K562 (cell line): ENCODE measurements at regions not wholly inside any gene's neighbourhood (a gene's known extent, or its start where the extent isn't known, plus 50 kb on each side); places are given as distances from the start of the nearest gene placed in this dataset.

Experiments used
- ATAC-seq: fragments of 200-7000 bp; cut with Tn5 transposase; 3 replicates; pipeline ENCODE4 v1.9.1; 2020; ENCODE audit warnings: moderate library complexity
- BruUV-seq: library from RNA; stranded (reverse); fragments of 400-500 nt; replicated peaks from 2 replicates; lab custom pipeline; 2021; lab: Mats Ljungman, UMichigan
- CTCF ChIA-PET: fragments of 300-600 bp; formaldehyde crosslinking; extraction: SDS; loops from one replicate; lab custom pipeline; 2021; ENCODE audit warnings: low intra/inter-chr PET ratio; lab: Yijun Ruan, JAX
- POLR2A ChIA-PET: fragments of 300-600, 350-650 bp; sonication (Branson Sonifier 250); formaldehyde crosslinking; extraction: SDS; loops from one replicate; lab custom pipeline; 2021; ENCODE audit warnings: antibody characterized with exemption, inconsistent platforms; lab: Yijun Ruan, JAX
- DNase-seq, 4 experiments: peaks; one replicate each; pipeline versions ENCODE4 v3.0.0 to v3.0.0-alpha.2; 2011 to 2018; ENCODE audit warnings: low spot score in 3 of 4, mixed read lengths in 3 of 4; ENCODE audit errors: extremely low read depth in 1 of 4
- FAIRE-seq: peaks from 2 replicates; lab custom pipeline; 2011; peaks lifted over from hg19 to GRCh38; lab: Jason Lieb, UNC
- H2AFZ ChIP-seq: 2 replicates; pipeline ENCODE4 v1.6.0; 2011; ENCODE audit warnings: low read depth, low read length, control low read depth, inconsistent platforms
- H3K27ac ChIP-seq: fragments of 200-600 bp; 3 replicates; pipeline ENCODE4 v1.8.0; 2011; ENCODE audit warnings: low read depth, mild to moderate bottlenecking, control low read depth, inconsistent platforms, low read length, moderate library complexity, mixed read lengths; ENCODE audit errors: extremely low read depth
- H3K27me3 ChIP-seq, 2 experiments: fragments of 300-600 bp in 1 of 2; 2 replicates in 1 of 2; 3 replicates in 1 of 2; pipeline versions ENCODE4 v1.6.0 to v1.8.0; 2011; ENCODE audit warnings: inconsistent platforms in 2 of 2, low read length in 2 of 2, mild to moderate bottlenecking in 1 of 2, mixed read lengths in 1 of 2, moderate library complexity in 1 of 2; ENCODE audit not compliant: control insufficient read depth in 2 of 2, insufficient read depth in 2 of 2
- H3K36me3 ChIP-seq: fragments of 300-600 bp; 3 replicates; pipeline ENCODE4 v1.8.0; 2011; ENCODE audit warnings: mild to moderate bottlenecking, low read length, inconsistent platforms; ENCODE audit not compliant: control insufficient read depth, insufficient read depth
- H3K4me1 ChIP-seq, 2 experiments: fragments of 200-600 bp in 1 of 2; replicated peaks in 1 of 2; 2 replicates in 1 of 2; 3 replicates in 1 of 2; pipeline versions ENCODE4 v1.5.1 to v1.8.0; 2011; ENCODE audit warnings: inconsistent platforms in 2 of 2, low read length in 2 of 2, mild to moderate bottlenecking in 1 of 2, mixed read lengths in 1 of 2, moderate library complexity in 1 of 2; ENCODE audit not compliant: control insufficient read depth in 2 of 2, insufficient read depth in 2 of 2
- H3K4me2 ChIP-seq: 2 replicates; pipeline ENCODE4 v1.6.1; 2011; ENCODE audit warnings: low read length, control low read depth, inconsistent platforms, mixed read lengths; ENCODE audit not compliant: insufficient read depth
- H3K4me3 ChIP-seq: fragments of 200-600 bp; sonication (generic), shearing (Covaris generic); 2 replicates; pipeline ENCODE4 v1.5.1; 2016; ENCODE audit warnings: control low read depth, inconsistent platforms
- H3K79me2 ChIP-seq: fragments of 200-600 bp; 3 replicates; pipeline ENCODE4 v1.8.0; 2011; ENCODE audit warnings: low read length, inconsistent platforms; ENCODE audit not compliant: control insufficient read depth, insufficient read depth
- H3K9ac ChIP-seq, 2 experiments: 2 replicates each; pipeline versions ENCODE4 v1.6.0 to v1.6.1; 2011; ENCODE audit warnings: low read depth in 2 of 2, low read length in 2 of 2, control low read depth in 1 of 2, inconsistent platforms in 1 of 2, mild to moderate bottlenecking in 1 of 2, mixed read lengths in 1 of 2; ENCODE audit not compliant: insufficient read depth in 1 of 2
- H3K9me1 ChIP-seq: one replicate; pipeline ENCODE4 v1.6.0; 2011; ENCODE audit warnings: inconsistent platforms, mild to moderate bottlenecking, low read length, moderate library complexity; ENCODE audit not compliant: control insufficient read depth, insufficient read depth
- H3K9me3 ChIP-seq: replicated peaks from 2 replicates; pipeline ENCODE4 v1.5.1; 2011; ENCODE audit warnings: low read depth, low read length, inconsistent platforms; ENCODE audit not compliant: control insufficient read depth, insufficient read depth
- H4K20me1 ChIP-seq: replicated peaks from 2 replicates; pipeline ENCODE4 v1.6.1; 2011; ENCODE audit warnings: low read length, inconsistent platforms, mixed read lengths; ENCODE audit not compliant: control insufficient read depth, insufficient read depth
- ATF1 ChIP-seq, 2 experiments: fragments of 450-650 bp in 1 of 2; IDR thresholded peaks; 2 replicates each; pipeline ENCODE4 v1.6.1; 2016; ENCODE audit warnings: missing compliant biosample characterization in 1 of 2, missing genetic modification characterization in 1 of 2
- BMI1 ChIP-seq: fragments of 150-350 bp; IDR thresholded peaks from 2 replicates; pipeline ENCODE4 v1.6.1; 2014; ENCODE audit warnings: low read length
- CCAR2 ChIP-seq: fragments of 200-400 bp; formaldehyde crosslinking; IDR thresholded peaks from 2 replicates; pipeline ENCODE4 v1.6.1; 2017; ENCODE audit warnings: mild to moderate bottlenecking, low read depth, low read length
- CCNT2 ChIP-seq: IDR thresholded peaks from 2 replicates; pipeline ENCODE4 v1.6.1; 2011; ENCODE audit warnings: borderline replicate concordance, low read depth, mild to moderate bottlenecking, moderate library complexity, mixed read lengths, low read length; ENCODE audit not compliant: insufficient read length; ENCODE audit errors: extremely low read depth
- COPS2 ChIP-seq: fragments of 450-650 bp; conservative IDR thresholded peaks from 2 replicates; pipeline ENCODE4 v1.6.1; 2016; ENCODE audit warnings: mild to moderate bottlenecking, moderate library complexity
- HES1 ChIP-seq: fragments of 450-650 bp; IDR thresholded peaks from 2 replicates; pipeline ENCODE4 v1.6.1; 2016; ENCODE audit warnings: low read depth, mild to moderate bottlenecking, moderate library complexity
- LCOR ChIP-seq: sonication (generic); formaldehyde crosslinking; IDR thresholded peaks from 2 replicates; pipeline ENCODE4 v1.8.0; 2022; ENCODE audit warnings: mild to moderate bottlenecking, missing genetic modification reagents
- NCOA1 ChIP-seq: fragments of 450-650 bp; IDR thresholded peaks from 2 replicates; pipeline ENCODE4 v1.6.1; 2016; ENCODE audit warnings: low read depth
- SAFB2 ChIP-seq: fragments of 200-400 bp; formaldehyde crosslinking; IDR thresholded peaks from 2 replicates; pipeline ENCODE4 v1.6.1; 2018; ENCODE audit warnings: borderline replicate concordance, low read length, low read depth, moderate library complexity; ENCODE audit not compliant: severe bottlenecking
- SIN3A ChIP-seq, 2 experiments: fragments of 150-350 bp in 1 of 2; IDR thresholded peaks; 2 replicates each; pipeline ENCODE4 v1.6.1; 2011 to 2016; ENCODE audit warnings: borderline replicate concordance in 2 of 2, low read depth in 2 of 2, low read length in 2 of 2, mild to moderate bottlenecking in 2 of 2, moderate library complexity in 2 of 2; ENCODE audit not compliant: control insufficient read depth in 1 of 2
- SMARCB1 ChIP-seq: IDR thresholded peaks from 2 replicates; pipeline ENCODE4 v1.6.1; 2011; ENCODE audit warnings: improper control_type of control experiment, low read depth; ENCODE audit not compliant: insufficient read length
- STAG1 ChIP-seq: sonication (generic); formaldehyde crosslinking; IDR thresholded peaks from 2 replicates; pipeline ENCODE4 v1.5.0; 2020; ENCODE audit warnings: missing genetic modification reagents, borderline replicate concordance
- ZNF316 ChIP-seq: fragments of 450-650 bp; IDR thresholded peaks from 2 replicates; pipeline ENCODE4 v1.6.1; 2016
- WGBS: fragments of 100-300 bp; shearing (Covaris generic); methylation state at CpG from one replicate; pipeline ENCODE4 v1.1.6; 2016; ENCODE audit warnings: low coverage, mixed read lengths; ENCODE audit not compliant: insufficient coverage; ENCODE audit errors: missing lambda C conversion rate; 5-methylcytosine and 5-hydroxymethylcytosine counted together
- in situ Hi-C: fragments of 300-500 bp; cut with MboI; formaldehyde crosslinking; loops from 4 replicates; pipeline ENCODE4 v1.15.0; 2018; ENCODE audit warnings: inconsistent platforms, mixed read lengths
- intact Hi-C: fragments of 100-400 bp; cut with micrococcal nuclease; formaldehyde crosslinking; loops from 2 replicates; pipeline ENCODE4 v1.14.2; 2022

GRCh38 chr1:82704393-82704792 is 903.7 kb downstream of the ADGRL2 start (continued):
- no peak for TF ChIP-seq SIN3A (IDR thresholded peaks at IDR 0.05; ENCODE audit: borderline replicate concordance in 2 of 2, control insufficient read depth in 1 of 2, low read depth in 2 of 2, low read length in 2 of 2)
- no peak for TF ChIP-seq SMARCB1
- TF ChIP-seq BMI1 = no peak

- DNase-seq = no peak
- ChIA-PET POLR2A (no interaction called here), CTCF (no interaction called here)
- intact Hi-C loops (no loop called here), in situ Hi-C loops (no loop called here)
- Histone ChIP-seq H4K20me1 (no peaks in the 10 kb centered on the region), H3K79me2 (no peaks in the 10 kb centered on the region), H3K4me2 (no peak overlapping the region), H3K27ac (no peak overlapping the region), H3K9ac (no peak overlapping the region), H3K27me3 (no peaks in the 10 kb centered on the region), H3K36me3 (no peaks in the 10 kb centered on the region), H3K9me3 (no peaks in the 10 kb centered on the region), H3K4me3 (no peak overlapping the region), H3K4me1 (no peaks in the 10 kb centered on the region), H2AFZ (no peak overlapping the region), H3K9me1 (no peaks in the 10 kb centered on the region)
- TF ChIP-seq NCOA1 = no peak
- FAIRE-seq = no peak
- no peak for ATAC-seq
- BruUV-seq = no TSS peak
These were observed 903.2 kb downstream of the ADGRL2 start for GRCh38 chr1:82703951-82704350.

GRCh38 chr1:82700476-82700875 is 899.7 kb downstream of the ADGRL2 start:
- H3K4me3 ChIP-seq = no peak overlapping the region
- POLR2A ChIA-PET = no interaction called here
- CTCF ChIA-PET = no interaction called here
- intact Hi-C loops = no loop called here
- FAIRE-seq = no peak
- no peaks in the 10 kb centered on the region for H3K4me1 ChIP-seq
- no peaks in the 10 kb centered on the region for H3K9me1 ChIP-seq
- WGBS = 0% methylated on average over 5 of the region's 5 CpGs
- H3K27ac ChIP-seq = no peak overlapping the region
- no peak for ATAC-seq
- in situ Hi-C loops = no loop called here
- no TSS peak for BruUV-seq
- TF ChIP-seq CCNT2 (no peak), ATF1 (CRISPR knock-in tag; IDR thresholded peaks at IDR 0.05) (no peak), ATF1 (tag; IDR thresholded peaks at IDR 0.05) (no peak), LCOR (no peak), STAG1 (CRISPR knock-in tag) (no peak), ZNF316 (no peak), COPS2 (no peak), SAFB2 (no peak), HES1 (no peak), CCAR2 (no peak)
- TF ChIP-seq, all 486 proteins: peak for 0
- Histone ChIP-seq H3K27me3 (no peaks in the 10 kb centered on the region), H3K79me2 (no peaks in the 10 kb centered on the region), H3K9me3 (no peaks in the 10 kb centered on the region), H3K36me3 (no peaks in the 10 kb centered on the region), H3K9ac (no peak overlapping the region), H4K20me1 (no peaks in the 10 kb centered on the region), H3K4me2 (no peak overlapping the region), H2AFZ (no peak overlapping the region)
- DNase-seq = no peak
